ENCODE measurements at regions not wholly inside any gene's neighbourhood (a gene's known extent, or its start where the extent isn't known, plus 50 kb on each side); places are given as distances from the start of the nearest gene placed in this dataset.

- TF ChIP-seq, protein P1, sequence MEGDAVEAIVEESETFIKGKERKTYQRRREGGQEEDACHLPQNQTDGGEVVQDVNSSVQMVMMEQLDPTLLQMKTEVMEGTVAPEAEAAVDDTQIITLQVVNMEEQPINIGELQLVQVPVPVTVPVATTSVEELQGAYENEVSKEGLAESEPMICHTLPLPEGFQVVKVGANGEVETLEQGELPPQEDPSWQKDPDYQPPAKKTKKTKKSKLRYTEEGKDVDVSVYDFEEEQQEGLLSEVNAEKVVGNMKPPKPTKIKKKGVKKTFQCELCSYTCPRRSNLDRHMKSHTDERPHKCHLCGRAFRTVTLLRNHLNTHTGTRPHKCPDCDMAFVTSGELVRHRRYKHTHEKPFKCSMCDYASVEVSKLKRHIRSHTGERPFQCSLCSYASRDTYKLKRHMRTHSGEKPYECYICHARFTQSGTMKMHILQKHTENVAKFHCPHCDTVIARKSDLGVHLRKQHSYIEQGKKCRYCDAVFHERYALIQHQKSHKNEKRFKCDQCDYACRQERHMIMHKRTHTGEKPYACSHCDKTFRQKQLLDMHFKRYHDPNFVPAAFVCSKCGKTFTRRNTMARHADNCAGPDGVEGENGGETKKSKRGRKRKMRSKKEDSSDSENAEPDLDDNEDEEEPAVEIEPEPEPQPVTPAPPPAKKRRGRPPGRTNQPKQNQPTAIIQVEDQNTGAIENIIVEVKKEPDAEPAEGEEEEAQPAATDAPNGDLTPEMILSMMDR (IDR thresholded peaks at IDR 0.05; ENCODE audit: low read depth, low read length, poor library complexity, severe bottlenecking): no peak
- no peak for TF ChIP-seq EZH2phosphoT487 (IDR thresholded peaks at IDR 0.05; ENCODE audit: borderline replicate concordance, low read length)
Observed at GRCh38 chr16:80488167-80488566, 52.6 kb upstream of the DYNLRB2 start.

Data from DOHH2 (cell line).